ENCODE measurements at regions not wholly inside any gene's neighbourhood (a gene's known extent, or its start where the extent isn't known, plus 50 kb on each side); places are given as distances from the start of the nearest gene placed in this dataset.

DNA sequence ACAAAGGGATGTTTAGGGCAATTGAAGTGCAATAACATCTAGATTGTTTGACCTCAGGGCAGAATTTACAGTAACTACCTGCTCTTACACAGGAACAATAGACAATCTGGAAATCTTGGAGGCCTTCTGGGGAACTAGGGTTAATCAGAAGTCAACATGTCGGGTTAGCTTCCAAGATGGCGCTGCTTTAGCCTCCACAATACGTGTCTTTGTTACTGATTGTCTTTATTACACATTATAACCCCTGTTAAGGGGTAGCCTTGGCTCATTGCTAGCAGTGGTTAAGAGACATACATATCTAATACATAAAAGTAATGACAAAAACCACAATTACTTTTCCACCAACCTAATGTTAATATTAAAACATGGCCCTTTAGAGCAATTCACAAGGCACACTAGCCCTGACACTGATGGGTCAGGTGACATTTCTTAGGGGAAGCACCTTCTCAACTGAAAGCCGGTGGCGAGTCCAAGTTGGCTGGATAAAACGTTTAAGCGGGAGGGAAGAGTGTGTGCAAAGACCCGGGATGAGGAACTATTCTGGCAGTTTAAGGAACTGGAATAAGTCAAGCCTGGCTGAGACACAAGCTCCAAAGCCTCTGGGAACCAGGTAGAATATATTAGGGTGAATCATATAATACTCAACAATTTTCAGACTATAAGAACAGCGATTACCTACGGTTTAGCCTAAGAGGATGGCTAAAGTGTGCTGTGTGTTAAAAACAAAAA is 236.9 kb downstream of the BCAS1 start:
- Histone ChIP-seq H3K27me3 (no peaks in the 10 kb centered on the region), H3K27ac (no peak overlapping the region), H3K4me3 (no peak overlapping the region), H3K4me1 (replicated peaks in 1 of 2) (peaks cover 0 to 14% of the 10 kb centered on the region in 2 donors), H3K36me3 (replicated peaks in 1 of 2) (no peaks in the 10 kb centered on the region), H3K9me3 (replicated peaks in 1 of 3) (no peaks in the 10 kb centered on the region)
- DNase-seq = no peak
- no peak for TF ChIP-seq POLR2A (IDR thresholded peaks at IDR 0.05)
- TF ChIP-seq, protein P1, sequence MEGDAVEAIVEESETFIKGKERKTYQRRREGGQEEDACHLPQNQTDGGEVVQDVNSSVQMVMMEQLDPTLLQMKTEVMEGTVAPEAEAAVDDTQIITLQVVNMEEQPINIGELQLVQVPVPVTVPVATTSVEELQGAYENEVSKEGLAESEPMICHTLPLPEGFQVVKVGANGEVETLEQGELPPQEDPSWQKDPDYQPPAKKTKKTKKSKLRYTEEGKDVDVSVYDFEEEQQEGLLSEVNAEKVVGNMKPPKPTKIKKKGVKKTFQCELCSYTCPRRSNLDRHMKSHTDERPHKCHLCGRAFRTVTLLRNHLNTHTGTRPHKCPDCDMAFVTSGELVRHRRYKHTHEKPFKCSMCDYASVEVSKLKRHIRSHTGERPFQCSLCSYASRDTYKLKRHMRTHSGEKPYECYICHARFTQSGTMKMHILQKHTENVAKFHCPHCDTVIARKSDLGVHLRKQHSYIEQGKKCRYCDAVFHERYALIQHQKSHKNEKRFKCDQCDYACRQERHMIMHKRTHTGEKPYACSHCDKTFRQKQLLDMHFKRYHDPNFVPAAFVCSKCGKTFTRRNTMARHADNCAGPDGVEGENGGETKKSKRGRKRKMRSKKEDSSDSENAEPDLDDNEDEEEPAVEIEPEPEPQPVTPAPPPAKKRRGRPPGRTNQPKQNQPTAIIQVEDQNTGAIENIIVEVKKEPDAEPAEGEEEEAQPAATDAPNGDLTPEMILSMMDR (IDR thresholded peaks at IDR 0.05) = no peak
- intact Hi-C loops (cut with DNase I) = no loop called here
- WGBS, 4 donors = 76 to 86% (median 79%) methylated on average over 10 of the region's 10 CpGs

GRCh38 chr20:53832499-53832898 is 237.9 kb downstream of the BCAS1 start:
- Histone ChIP-seq H3K36me3 (replicated peaks in 1 of 2) (no peaks in the 10 kb centered on the region), H3K4me1 (replicated peaks in 1 of 2) (peaks cover 0 to 22% of the 10 kb centered on the region in 2 donors), H3K27ac (no peak overlapping the region), H3K9me3 (replicated peaks in 1 of 3) (no peaks in the 10 kb centered on the region), H3K4me3 (no peak overlapping the region), H3K27me3 (no peaks in the 10 kb centered on the region)
- 91 to 95% (median 93%) methylated on average over 7 of the region's 7 CpGs for WGBS, 4 donors
- no peak for DNase-seq
- intact Hi-C loops (cut with DNase I) = no loop called here
- no peak for TF ChIP-seq POLR2A (IDR thresholded peaks at IDR 0.05)
- TF ChIP-seq, protein P1 (IDR thresholded peaks at IDR 0.05) = no peak

GRCh38 chr20:53831812-53832211 is 238.2 kb upstream of the ZNF217 start:
- no peaks in the 10 kb centered on the region for H3K27me3 ChIP-seq
- H3K4me1 ChIP-seq (replicated peaks in 1 of 2) = peaks cover 0 to 26% of the 10 kb centered on the region in 2 donors
- H3K27ac ChIP-seq = no peak overlapping the region
- no peak for TF ChIP-seq POLR2A (IDR thresholded peaks at IDR 0.05)
- TF ChIP-seq, protein P1 (IDR thresholded peaks at IDR 0.05) = no peak
- no peaks in the 10 kb centered on the region for H3K36me3 ChIP-seq (replicated peaks in 1 of 2)
- 87 to 93% (median 92%) methylated on average over 3 of the region's 3 CpGs for WGBS, 4 donors
- H3K9me3 ChIP-seq (replicated peaks in 1 of 3) = no peaks in the 10 kb centered on the region
- intact Hi-C loops (cut with DNase I) = no loop called here
- H3K4me3 ChIP-seq = no peak overlapping the region
- DNase-seq = no peak

DNA sequence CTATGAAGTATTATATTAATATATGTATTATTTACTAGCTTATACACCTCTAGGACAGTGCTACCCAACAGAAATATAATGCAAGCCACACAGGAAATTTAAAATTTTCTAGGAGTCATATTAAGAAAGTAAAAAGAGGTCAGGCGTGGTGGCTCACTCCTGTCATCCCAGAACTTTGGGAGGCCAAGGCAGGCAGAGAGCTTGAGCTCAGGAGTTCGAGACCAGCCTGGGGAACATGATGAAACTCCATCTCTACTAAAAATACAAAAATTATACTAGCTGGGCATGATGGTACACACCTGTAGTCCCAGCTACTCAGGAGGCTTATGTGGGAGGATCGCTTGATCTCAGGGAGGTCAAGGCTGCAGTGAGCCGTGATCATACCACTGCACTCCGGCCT is 237.6 kb upstream of the ZNF217 start:
- TF ChIP-seq, protein P1 (IDR thresholded peaks at IDR 0.05) = no peak
- TF ChIP-seq POLR2A (IDR thresholded peaks at IDR 0.05) = no peak
- Histone ChIP-seq H3K36me3 (replicated peaks in 1 of 2) (no peaks in the 10 kb centered on the region), H3K27me3 (no peaks in the 10 kb centered on the region), H3K9me3 (replicated peaks in 1 of 3) (no peaks in the 10 kb centered on the region), H3K4me1 (replicated peaks in 1 of 2) (peaks cover 0 to 26% of the 10 kb centered on the region in 2 donors), H3K4me3 (no peak overlapping the region), H3K27ac (no peak overlapping the region)
- DNase-seq = no peak
- intact Hi-C loops (cut with DNase I) = no loop called here
- WGBS, 4 donors = 88 to 92% (median 90%) methylated on average over 5 of the region's 5 CpGs

Measured in adrenal gland (tissue), 9 donors.